MCF 10A (cell line): ENCODE measurements at regions not wholly inside any gene's neighbourhood (a gene's known extent, or its start where the extent isn't known, plus 50 kb on each side); places are given as distances from the start of the nearest gene placed in this dataset.

Source experiments
- BruUV-seq: library from RNA; stranded (reverse); fragments of 400-500 nt; replicated peaks from 2 replicates; lab custom pipeline; 2021; lab: Mats Ljungman, UMichigan
- CTCF ChIA-PET: fragments of 300-600 bp; sonication (Branson Sonifier 250); formaldehyde crosslinking; extraction: SDS; loops from one replicate; lab custom pipeline; 2021; ENCODE audit warnings: antibody characterized with exemption, inconsistent platforms; lab: Yijun Ruan, JAX
- POLR2A ChIA-PET: fragments of 300-600, 350-650 bp; sonication (Branson Sonifier 250); formaldehyde crosslinking; extraction: SDS; loops from one replicate; lab custom pipeline; 2020; ENCODE audit warnings: antibody characterized with exemption, inconsistent platforms; lab: Yijun Ruan, JAX
- DNase-seq: peaks from one replicate; pipeline ENCODE4 v3.0.0-alpha.2; 2018; ENCODE audit not compliant: unreplicated experiment
- H3K27ac Mint-ChIP-seq: one replicate; pipeline ENCODE4 v1.8.0; 2022; ENCODE audit warnings: mild to moderate bottlenecking, low read depth, mixed read lengths; ENCODE audit not compliant: unreplicated experiment
- H3K27me3 Mint-ChIP-seq: one replicate; pipeline ENCODE4 v1.8.0; 2022; ENCODE audit warnings: mixed read lengths; ENCODE audit not compliant: insufficient read depth, unreplicated experiment
- H3K36me3 Mint-ChIP-seq: one replicate; pipeline ENCODE4 v1.8.0; 2022; ENCODE audit warnings: mild to moderate bottlenecking, moderate library complexity, mixed read lengths; ENCODE audit not compliant: insufficient read depth, unreplicated experiment
- H3K4me1 Mint-ChIP-seq: one replicate; pipeline ENCODE4 v1.8.0; 2022; ENCODE audit warnings: mixed read lengths; ENCODE audit not compliant: insufficient read depth, unreplicated experiment
- H3K4me3 Mint-ChIP-seq: one replicate; pipeline ENCODE4 v1.8.0; 2022; ENCODE audit warnings: mild to moderate bottlenecking, moderate library complexity, mixed read lengths; ENCODE audit not compliant: unreplicated experiment
- H3K9me3 Mint-ChIP-seq: one replicate; pipeline ENCODE4 v1.8.0; 2022; ENCODE audit warnings: mixed read lengths; ENCODE audit not compliant: unreplicated experiment
- CTCF ChIP-seq: fragments of 200-600 bp; IDR thresholded peaks from one replicate; pipeline ENCODE4 v1.8.0; 2022; ENCODE audit warnings: antibody characterized with exemption, mild to moderate bottlenecking; ENCODE audit not compliant: unreplicated experiment
- intact Hi-C: fragments of 100-400 bp; cut with micrococcal nuclease; formaldehyde crosslinking; loops from 2 replicates; pipeline ENCODE4 v1.14.1; 2022

GRCh38 chr6:10310330-10310653, 104.6 kb downstream of the TFAP2A start:
- intact Hi-C loops: loop anchor here (5.0 kb wide), 1 partner anchor 92 kb away; no protein-coding TSS in a partner anchor
- peak overlapping the region; percentile 55 for H3K27ac Mint-ChIP-seq
- POLR2A ChIA-PET: interaction anchor here (0.5 to 2.3 kb wide), 13 partner anchors 10 to 838 kb away, joined by 3 to 15 read pairs (median 5); partner anchors contain the start of gene TFAP2A
- BruUV-seq: no TSS peak
- H3K9me3 Mint-ChIP-seq: no peaks in the 10 kb centered on the region
- peaks cover 6% of the 10 kb centered on the region for H3K36me3 Mint-ChIP-seq
- no peak for DNase-seq
- H3K4me1 Mint-ChIP-seq: peaks cover 30% of the 10 kb centered on the region
- no peak for TF ChIP-seq CTCF
- no peak overlapping the region for H3K4me3 Mint-ChIP-seq
- CTCF ChIA-PET: interaction anchor here (0.7 kb wide), 1 partner anchor 247 kb away, joined by 3 read pairs; no protein-coding TSS in a partner anchor
- H3K27me3 Mint-ChIP-seq: no peaks in the 10 kb centered on the region

- no peaks in the 10 kb centered on the region for H3K9me3 Mint-ChIP-seq
- intact Hi-C loops: loop anchor here (5.0 kb wide), 1 partner anchor 93 kb away; no protein-coding TSS in a partner anchor
- H3K36me3 Mint-ChIP-seq: peaks cover 6% of the 10 kb centered on the region
- ChIA-PET POLR2A (interaction anchor here (0.5 to 2.3 kb wide), 13 partner anchors 9 to 837 kb away, joined by 3 to 15 read pairs (median 5); partner anchors contain the start of gene TFAP2A), CTCF (interaction anchor here (0.6 kb wide), 2 partner anchors 224 to 1610 kb away, joined by 3 read pairs; no protein-coding TSS in a partner anchor)
- H3K27ac Mint-ChIP-seq: peak overlapping the region; percentile 55
- no peak for DNase-seq
- H3K4me1 Mint-ChIP-seq: peaks cover 30% of the 10 kb centered on the region
- no peaks in the 10 kb centered on the region for H3K27me3 Mint-ChIP-seq
- no TSS peak for BruUV-seq
- no peak for TF ChIP-seq CTCF
- no peak overlapping the region for H3K4me3 Mint-ChIP-seq
These were observed 105.2 kb downstream of the TFAP2A start for GRCh38 chr6:10309457-10310329.

- ChIA-PET CTCF (no interaction called here), POLR2A (no interaction called here)
- Mint-ChIP-seq H3K36me3 (peaks cover 6% of the 10 kb centered on the region), H3K4me3 (no peak overlapping the region), H3K4me1 (peaks cover 30% of the 10 kb centered on the region), H3K27ac (no peak overlapping the region), H3K9me3 (no peaks in the 10 kb centered on the region), H3K27me3 (no peaks in the 10 kb centered on the region)
- DNase-seq: no peak
- intact Hi-C loops: no loop called here
- no peak for TF ChIP-seq CTCF
- BruUV-seq: no TSS peak
These were observed 107.4 kb downstream of the TFAP2A start for GRCh38 chr6:10307476-10307875.

- Mint-ChIP-seq H3K36me3 (peaks cover 6% of the 10 kb centered on the region), H3K27ac (no peak overlapping the region), H3K4me1 (peaks cover 30% of the 10 kb centered on the region), H3K4me3 (no peak overlapping the region), H3K27me3 (no peaks in the 10 kb centered on the region), H3K9me3 (no peaks in the 10 kb centered on the region)
- POLR2A ChIA-PET: no interaction called here
- intact Hi-C loops: no loop called here
- no peak for DNase-seq
- no TSS peak for BruUV-seq
- CTCF ChIA-PET: no interaction called here
- no peak for TF ChIP-seq CTCF
These were observed 107.8 kb downstream of the TFAP2A start for GRCh38 chr6:10307028-10307427.
